Stimulated activated CD8-positive, alpha-beta memory T cell treated with anti-CD3 and anti-CD28 coated beads, Interleukin-15, amount 100 ng/mL, for 4 hours (primary cell): ENCODE measurements at regions not wholly inside any gene's neighbourhood (a gene's known extent, or its start where the extent isn't known, plus 50 kb on each side); places are given as distances from the start of the nearest gene placed in this dataset.
"Not testable (repeated sequence)": the region's sequence is repeated elsewhere in the genome, so short reads cannot be mapped to it uniquely, and the experiment has no call there.

Source experiments
- DNase-seq, 2 donors: peaks; one replicate each; pipeline ENCODE4 v3.0.0-alpha.2; 2020; ENCODE audit warnings: low read depth in 2 of 2

DNA sequence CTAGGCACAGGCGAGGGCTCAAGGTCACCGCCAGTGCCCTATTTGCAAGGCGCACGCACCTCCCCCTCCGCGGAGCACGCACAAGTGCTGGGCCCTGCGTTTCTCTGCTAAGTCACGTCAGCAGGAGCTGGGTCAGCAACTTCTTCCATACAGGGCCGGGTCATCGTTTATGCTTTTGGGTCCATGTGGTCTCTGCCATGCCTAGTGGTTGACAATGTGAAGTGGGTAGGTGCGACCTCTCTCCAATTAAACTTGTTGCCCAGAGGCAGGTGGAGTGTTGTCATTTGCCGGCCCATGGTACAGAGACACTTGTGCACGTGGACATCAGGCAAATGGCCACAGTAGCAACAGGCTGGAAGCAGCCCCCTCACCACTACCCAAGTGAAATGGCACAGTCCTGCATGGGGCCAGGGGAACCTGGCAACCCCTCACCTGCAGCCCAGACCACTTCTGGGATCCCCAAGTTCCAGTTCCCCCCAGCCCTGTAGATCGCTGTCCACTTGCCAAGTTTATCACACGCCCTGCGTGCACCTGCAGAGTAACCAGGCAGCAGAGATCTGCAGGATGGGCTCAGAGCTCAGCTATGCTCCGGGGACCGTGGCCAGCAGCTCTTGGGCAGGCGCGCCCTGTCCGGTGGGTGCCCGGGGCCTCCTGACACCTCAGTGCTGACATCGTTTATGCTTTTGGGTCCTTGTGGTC lies 86.1 kb upstream of the PPP2R2D start:
- DNase-seq, result no peak

DNA sequence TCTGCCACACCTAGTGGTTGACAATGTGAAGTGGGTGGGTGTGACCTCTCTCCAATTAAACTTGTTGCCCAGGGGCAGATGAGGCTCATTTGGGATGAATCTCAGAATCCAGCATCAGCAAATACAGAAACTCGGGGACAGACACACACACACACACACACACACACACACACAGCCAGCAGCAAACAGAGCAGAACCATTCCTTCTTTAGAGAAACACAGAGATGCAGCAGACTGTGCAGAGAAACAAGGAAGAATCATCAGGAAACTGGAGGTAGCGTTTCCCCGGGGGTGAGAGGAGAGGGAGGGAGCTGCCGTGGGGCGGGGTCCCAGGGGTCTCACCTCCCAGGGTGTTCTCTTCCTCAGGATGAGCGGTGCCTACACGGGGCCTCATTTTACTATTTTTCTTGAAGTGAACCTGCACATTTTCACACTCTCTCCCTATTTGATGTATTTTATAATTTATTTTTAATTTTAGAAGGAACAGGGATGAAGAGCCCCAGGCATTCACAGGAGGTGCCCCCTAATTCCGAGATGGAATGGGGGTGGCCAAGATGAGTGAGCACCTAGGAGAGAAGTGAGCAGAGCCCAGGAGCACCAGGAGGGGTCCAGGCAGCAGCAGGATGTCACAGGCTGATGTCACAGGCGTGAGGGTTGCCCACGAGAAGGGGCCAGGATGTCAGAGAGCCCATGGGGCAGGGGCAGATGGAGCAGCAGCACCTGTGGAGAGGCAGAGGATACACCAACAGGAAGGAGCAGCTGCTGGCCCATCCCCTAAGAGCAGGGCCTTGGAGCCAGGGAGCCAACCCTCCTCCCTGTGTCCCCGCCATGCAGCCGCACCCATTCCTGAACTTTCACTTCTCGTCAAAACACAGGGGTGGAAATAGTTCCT lies 85.3 kb upstream of the PPP2R2D start:
- DNase-seq, result no peak

DNA sequence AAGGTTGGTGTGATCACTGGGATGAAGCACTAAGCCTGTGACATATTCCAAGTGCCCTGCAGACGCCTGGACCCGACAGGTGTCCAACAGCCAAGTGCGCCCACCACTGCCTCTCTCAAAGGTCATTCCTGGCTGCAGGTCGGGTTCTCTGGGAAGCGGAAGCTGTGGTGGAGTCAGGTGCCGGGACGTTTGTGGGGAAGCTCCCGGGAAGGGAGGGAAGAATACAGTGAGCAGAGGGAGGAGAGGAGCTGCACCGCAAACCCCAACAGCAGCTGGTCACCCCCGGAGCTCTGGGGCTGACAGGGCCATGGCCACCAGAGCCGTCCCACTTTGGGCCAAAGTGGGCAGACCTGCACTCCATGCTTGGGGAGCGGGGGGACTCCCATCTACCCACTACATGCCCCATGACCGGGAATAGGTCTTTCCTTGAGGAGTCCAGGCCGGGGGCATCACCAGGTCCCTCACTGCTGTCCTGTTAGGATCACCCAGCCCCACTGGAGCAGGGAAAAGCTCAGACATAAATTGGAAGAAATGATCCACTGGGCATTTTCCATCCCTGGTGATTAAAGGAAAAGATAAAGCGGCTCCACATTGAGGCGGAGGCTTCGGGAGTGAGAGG lies 84.5 kb upstream of the PPP2R2D start:
- DNase-seq, result no peak

DNA sequence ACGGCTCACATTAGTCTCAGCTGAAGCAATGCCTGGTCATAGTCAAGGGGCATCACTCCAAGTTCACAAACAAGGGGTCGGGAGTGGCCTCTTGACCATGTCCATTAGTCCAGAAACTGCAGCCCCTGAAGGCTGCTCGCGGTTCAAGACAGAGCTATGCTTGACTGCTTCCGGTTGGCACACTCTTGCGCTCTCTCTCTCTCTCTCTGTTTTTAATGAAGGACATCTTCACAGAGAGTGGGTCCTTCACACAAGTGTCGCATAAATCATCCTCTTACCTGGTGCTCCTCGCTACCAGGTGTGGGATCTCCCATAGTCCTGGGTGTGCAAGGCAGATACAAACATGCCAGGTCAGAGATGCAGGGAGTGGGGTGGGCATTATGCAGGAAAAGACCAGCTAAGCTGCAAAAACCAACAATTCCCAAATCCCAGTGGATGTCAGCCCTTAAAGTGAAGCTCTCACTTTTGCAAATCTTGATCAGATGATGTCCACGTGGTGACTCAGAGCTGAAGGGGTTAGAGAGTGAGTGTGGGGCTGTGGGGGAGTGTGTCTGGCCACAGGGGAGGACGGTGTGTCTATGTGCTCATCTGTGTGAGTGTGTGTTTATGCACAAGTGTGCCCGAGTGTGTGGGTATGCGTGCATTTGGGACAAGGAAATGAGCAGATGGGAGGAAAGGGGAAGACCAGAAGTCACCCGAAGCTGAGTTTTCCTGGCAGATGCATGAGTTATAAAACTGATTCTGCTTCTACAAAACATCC lies 83.7 kb upstream of the PPP2R2D start:
- no peak for DNase-seq

DNA sequence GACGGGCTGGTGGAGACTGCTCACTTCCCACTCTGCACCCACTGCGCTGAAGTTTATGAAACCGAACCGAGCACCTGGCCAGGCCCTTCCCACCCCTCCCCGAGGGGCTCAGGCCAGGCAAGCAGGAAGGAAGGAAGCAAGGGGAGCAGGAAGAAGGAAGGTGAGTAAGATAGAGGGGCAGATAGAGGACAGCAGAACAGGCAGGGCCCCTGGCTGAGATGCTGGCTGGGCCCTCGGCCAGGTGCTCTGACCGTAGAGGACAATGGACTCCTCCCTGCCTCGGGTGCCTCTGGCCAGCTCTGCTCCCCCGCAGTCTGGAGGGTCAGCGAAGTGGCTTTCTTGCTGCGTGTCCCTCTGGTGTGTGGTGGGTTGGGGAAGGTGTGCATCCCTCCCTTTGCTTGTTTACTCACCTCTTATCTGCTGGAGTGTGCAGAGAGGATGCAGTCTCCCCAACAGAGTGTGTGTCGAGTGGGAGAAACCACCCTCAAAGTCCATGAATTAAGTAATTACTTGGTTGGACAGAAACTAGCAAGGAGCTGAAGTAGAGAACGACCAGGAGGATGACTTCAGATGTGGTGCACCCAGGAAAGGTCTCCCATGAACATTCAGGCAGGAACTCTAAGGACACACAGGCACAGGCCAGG lies 82.8 kb upstream of the PPP2R2D start:
- no peak for DNase-seq

DNA sequence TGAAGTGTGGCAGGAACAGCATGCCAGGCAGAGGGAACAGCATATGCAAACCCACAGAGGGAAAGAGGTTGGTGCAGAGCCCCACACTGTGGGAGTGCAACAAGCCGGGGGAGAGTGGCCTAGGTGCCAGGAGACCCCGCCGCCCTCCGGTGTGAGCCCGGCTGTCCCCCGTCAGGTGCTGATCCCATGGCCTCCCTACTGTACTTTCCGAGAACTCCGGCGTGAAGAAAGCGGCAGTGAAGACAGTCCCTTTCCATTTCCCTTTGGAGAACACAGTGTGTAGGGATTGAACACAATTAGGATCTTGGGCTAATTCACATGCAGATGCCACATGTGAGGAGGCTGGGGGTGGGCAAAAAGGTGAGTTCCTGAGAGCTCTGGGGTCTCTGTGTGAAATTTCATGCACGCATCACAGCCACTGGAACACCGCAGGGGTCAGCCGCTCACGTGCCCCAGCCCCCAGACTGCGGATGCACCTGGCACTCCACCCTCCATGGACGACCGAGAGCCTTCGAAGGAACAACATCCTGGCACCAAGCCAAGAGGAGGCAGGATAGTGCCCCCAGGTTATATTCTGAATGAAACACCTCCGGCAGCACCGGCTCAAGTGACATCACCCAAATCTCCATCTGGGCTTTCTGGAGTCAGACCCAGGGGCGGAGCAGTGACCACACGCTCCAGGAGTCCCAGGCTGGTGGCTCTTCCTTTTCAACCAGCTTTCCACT lies 82.1 kb upstream of the PPP2R2D start:
- DNase-seq, result no peak

DNA sequence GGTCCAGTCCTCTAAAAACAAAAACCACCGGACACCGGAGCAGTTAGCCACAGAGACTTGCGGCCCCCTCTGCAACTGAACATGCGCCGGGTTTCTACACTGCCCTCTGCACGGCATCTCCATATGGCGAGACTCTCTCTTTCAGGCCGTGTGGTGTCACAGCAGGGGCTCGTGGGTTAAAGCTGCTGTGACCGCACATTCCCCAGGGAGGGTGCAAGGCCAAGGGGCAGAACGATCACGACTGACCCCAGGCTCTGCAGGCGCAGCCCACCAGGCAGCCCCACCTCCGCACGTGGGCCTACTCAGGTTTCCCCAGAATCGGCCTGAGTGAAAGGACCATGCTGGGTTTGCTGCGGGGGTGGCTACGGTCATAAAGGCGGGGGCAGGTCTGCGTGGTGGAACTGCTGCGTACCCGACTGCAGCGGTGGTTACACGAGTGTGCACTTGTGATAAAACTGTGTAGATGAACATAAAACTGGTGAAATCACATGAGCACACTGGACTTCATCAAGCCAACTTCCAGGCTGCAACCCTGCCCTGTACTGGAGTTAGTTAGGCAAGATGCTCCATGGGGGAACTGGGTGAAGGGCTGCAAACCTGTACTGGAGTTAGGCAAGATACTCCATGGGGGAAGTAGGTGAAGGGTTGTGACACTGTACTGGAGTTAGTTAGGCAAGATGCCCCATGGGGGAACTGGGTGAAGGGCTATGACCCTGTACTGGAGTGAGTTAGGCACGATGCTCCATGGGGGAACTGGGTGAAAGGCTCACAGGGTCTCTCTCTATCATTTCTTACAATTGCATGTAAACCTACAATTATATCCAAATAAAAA lies 81.4 kb upstream of the PPP2R2D start:
- no peak for DNase-seq

DNA sequence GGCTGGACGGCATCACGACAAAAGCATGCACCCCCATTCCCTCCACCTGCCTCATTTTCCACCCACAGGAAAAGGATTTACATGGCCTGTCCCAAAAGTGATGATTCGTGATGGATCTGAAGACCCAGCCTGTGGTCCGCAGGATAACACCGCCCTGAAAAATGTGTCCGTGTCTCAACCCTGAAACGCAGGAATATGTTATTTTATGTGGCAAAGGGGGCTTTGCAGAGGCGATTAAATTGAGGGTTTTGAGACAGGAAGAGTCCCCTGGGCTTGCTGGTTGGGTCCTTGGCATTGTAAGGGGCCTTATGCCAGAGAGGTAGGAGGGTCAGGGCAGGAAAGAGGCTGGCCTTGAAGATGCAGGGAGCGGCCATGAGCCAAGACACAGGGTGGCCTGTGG lies 80.2 kb upstream of the PPP2R2D start:
- DNase-seq, result no peak

DNA sequence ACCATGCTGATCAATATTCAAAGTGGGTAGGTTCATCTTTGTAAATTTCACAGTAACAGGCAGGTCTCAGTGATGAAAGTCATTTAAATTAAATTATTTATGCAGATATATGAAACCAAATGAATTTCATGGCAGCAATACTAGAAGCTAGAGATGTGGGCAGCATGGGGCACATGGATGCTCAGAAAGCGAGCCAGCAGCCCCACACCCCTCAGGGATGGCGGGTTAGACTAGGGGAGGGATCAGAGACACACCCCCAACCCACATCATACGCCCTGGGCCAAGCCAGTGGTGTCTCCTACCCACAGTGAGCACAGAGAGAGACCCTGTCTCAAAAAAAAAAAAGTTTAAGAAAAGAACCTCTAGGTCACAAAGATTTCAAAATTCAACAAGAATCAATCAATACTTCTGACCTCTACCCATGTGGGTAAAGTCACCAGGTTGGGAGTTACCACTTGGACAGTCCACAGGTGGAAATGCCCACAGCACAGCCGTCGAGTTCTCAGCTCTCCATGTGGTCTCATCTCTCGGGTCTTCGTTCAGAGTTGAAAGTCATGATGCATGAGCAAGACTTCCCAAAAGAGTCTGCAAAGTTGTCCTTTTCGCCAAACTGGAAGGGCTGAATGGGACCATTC lies 79.3 kb upstream of the PPP2R2D start:
- no peak for DNase-seq

DNA sequence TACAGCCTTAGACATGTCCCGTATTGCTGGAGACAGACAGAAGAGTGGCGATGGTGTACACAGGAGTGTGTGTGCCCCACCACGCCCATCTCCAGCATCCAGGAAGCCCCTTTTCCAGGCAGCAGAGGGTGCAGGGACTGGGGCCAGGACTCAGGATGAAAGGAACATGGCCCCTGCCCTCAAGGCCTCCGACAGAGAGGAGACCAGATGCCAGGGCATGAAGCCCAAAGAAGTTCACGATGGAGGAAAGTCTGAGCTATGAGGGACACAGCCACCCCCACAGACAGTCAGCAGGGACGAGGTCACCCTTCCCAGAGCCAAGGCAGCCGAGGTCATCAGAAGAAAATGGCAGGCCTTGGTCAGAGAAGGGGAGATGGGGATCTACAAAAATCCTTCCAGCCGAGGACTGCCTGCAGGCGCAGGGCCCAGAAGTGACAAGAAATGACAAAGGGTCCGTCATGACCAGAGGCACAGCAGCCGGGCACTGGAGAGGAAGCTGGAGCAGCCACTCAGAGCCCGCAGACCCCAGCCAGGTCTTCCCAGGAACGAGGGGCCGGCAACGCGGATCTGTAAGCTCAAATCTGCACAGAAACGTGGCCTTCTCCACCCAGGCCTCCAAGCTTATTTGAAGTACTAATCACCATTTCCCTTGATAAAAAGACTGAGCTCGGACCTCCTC lies 78.7 kb upstream of the PPP2R2D start:
- DNase-seq, result no peak

DNA sequence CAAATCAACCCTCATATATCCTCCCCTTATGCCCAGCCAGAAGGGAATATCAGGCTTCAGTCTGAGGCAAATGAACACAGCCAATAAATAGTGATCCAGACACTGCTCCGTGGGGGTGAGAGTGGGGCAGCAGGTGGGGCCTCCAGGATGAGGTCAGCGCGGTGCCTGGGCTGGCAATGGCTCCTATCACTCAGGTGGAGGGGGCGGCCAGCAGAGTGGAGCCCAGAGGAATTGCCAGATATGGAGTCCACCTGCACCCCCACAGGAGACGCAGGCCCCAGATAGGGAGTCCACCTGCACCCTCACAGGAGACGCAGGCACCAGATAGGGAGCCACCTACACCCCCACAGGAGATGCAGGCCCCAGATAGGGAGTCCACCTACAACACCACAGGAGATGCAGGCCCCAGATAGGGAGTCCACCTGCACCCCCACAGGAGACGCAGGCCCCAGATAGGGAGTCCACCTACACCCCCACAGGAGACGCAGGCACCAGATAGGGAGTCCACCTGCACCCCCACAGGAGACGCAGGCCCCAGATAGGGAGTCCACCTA lies 78.0 kb upstream of the PPP2R2D start:
- DNase-seq, result no peak

DNA sequence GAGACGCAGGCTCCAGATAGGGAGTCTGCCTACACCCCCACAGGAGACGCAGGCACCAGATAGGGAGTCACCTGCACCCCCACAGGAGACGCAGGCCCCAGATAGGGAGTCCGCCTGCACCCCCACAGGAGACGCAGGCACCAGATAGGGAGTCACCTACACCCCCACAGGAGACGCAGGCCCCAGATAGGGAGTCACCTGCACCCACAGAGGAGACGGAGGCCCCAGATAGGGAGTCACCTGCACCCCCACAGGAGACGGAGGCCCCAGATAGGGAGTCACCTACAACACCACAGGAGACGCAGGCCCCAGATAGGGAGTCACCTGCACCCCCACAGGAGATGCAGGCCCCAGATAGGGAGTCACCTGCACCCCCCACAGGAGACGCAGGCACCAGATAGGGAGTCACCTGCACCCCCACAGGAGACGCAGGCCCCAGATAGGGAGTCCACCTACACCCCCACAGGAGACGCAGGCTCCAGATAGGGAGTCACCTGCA lies 77.2 kb upstream of the PPP2R2D start:
- not testable (repeated sequence) for DNase-seq

DNA sequence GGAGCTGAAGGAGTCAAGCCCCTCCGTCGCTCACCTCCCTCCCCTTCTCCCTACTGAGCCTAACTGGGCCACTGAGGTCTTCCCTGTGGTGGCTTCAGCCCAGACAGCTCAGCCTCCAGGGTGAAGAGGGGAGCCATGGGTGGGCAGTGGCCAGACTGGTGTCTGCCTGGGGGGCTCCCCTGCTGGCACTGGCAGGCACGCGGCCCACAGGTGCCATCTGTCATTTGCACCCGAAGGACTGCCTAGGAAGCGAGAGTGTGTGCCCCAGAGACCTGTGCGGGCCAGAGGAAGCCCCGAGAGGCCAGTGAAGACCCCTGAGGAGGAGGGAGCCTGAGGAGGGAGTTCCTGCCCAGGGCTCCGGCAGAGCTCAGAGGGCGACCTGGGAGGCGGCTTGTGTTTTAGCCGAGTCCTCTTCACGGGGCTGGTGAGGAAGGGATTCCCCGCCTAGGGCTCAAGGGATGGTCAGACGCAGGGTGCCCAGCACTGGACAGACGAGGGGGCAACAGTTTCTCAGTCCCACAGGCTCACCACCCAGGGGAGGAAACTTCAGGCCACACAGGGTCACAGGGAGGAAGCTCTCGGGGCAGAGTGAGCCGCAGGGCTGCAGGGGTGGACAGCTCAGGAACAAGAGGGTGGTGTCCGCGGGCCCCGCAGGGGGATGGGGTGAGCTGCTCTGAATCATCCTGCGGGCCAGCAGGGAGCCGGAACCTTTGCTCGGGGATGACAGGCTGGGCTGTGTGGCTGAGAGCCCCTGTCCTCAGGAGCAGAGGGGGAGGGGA lies 76.2 kb upstream of the PPP2R2D start:
- DNase-seq, result no peak

DNA sequence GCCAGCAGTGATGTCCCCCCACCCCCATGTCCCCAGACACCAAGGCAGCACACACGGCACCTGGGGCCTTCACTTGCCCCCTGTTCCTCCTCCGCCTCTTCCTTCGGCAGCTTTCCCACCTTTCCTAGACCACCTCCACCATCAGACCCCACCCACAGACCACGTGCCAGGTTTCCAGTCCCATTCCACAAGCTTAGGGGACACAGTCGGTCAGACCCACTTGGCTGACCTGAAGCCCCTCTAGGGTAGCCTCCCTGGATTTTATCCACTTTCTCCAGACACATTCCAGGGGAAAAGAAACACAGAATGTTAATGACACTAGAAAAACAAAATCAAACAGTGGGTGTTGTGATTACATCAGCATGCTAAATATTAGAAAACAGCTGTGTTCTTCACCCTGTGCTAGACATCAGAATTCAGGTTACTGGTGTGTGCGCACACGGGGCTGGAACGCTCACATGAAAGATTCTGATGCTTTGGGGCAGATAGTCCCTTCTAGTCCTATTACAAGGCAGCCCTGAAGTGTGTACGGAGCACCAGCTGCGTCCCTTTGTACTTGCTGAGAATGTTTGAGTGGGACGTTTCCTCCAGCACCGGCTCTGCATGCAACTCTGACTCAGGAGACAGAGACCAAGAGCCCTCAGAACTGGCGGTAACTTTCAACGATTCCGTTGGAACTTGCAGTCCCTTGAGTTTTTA lies 75.5 kb upstream of the PPP2R2D start:
- no peak for DNase-seq

DNA sequence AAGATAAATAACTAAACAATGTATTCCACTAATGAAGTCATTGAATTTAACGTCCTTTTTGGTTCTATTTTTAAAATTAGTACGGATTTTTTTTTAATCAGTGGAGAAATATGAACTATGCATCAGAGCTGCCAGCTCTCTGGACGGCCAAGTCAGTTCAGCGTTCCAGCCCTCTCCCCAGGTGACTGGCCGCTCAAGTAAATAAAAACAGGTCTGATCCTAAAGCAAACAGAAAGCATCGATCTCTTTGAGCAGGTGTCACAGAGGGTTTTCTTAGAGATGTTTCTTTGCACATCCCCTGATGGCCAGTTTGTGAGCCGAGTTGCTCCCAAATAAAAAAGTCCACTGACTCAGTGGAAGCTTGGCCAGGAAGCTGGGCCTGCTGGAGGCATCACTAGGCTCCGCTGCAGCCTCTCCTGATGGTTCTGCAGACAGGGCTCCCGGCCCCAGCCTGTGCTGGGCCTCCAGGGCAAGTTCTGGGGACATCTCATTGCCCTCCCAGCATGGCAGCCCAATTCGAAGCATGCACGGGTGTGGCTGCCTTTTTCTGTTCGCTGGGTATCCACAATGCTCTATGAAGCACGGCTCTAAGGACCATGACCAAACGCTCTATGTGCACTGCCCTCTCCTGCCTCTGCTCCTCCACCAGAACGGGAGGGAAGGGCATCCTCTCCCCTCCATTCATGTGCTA lies 74.7 kb upstream of the PPP2R2D start:
- DNase-seq, result no peak

DNA sequence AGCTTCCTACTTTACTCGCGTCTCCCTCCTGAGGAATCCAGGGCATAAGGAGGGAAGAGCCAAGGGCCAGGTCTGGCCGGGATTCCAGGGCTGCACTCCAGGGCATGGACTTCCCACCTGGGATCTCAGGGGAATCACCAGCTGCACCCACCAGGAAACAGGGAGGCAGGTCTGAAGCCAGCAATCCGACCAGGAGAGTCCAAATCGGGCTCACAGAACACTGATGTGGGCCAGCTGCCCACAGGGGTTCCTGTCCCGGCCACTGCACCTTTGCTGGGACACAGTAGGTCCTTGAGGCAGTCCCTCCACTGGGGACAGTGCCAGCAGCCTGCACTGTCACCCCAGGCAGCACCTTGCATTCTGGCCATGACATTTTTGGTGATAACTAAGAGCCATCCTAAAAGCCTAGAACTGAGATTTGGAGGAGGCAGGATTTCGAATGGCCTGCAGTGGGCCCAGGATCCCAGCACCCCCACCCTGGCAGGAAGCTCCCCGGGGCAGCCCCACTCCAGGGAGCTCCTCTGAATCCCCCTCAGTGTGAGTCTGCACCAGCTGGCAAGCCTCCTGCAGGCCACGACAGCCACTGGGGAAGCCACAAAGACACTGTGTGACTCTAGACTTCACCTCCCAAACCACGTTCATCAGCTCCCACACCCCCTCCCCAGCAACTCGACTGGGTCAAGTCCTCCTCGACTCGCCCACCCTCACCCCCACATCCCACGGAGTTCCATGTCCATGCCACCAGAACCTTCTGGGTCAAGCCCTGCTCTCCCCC lies 71.5 kb upstream of the PPP2R2D start:
- no peak for DNase-seq
